ENCODE measurements at regions not wholly inside any gene's neighbourhood (a gene's known extent, or its start where the extent isn't known, plus 50 kb on each side); places are given as distances from the start of the nearest gene placed in this dataset.

DNA sequence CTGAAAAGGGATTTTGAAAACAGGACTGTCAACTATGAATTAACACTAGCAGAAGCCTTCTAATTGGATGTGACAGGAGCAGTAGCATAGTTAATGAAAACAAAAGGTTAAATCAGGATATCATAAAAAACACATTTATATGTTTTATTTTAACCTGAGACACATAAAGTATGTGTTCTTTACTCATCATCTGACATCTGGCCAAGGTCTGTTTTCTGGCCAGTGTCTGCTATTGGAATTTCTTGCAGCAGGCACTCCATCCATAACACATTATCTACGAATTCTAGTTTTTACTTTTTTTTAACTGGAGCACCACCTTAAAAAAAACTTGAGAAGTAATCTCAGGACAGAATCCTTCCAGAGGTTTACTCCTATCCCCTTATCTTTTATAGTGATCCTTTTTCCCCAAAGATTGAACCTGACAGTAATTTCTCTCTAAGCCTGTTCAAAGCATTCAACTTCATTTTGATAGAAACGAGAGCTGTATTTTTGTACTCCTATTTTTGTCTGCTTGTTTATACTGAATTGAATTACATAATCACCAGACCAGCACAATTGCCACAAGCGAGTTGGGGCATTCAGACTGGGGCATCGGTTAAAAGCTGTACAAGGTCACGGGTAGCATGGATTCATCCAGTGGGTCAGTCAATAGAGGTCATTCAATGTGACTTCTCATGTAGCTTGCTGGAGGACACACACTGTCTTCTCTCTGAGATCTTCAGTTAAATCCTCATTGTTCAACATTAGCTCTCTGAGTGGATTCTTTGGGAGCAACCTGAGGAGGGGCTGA, 205.6 kb upstream of the CLINT1 start:
- TF ChIP-seq TAF1 (IDR thresholded peaks at IDR 0.05; ENCODE audit: borderline replicate concordance, low read depth, low read length) (no peak), POLR2A (IDR thresholded peaks at IDR 0.05; ENCODE audit: low read depth, low read length) (no peak)

All from GM12892 (cell line).